Panc1 (cell line): ENCODE measurements at regions not wholly inside any gene's neighbourhood (a gene's known extent, or its start where the extent isn't known, plus 50 kb on each side); places are given as distances from the start of the nearest gene placed in this dataset.

Source experiments
- ATAC-seq: fragments of 200-7000 bp; cut with Tn5 transposase; 2 replicates; pipeline ENCODE4 v1.9.1; 2020; ENCODE audit warnings: mild to moderate bottlenecking, moderate library complexity
- BruUV-seq: library from RNA; stranded (reverse); fragments of 400-500 nt; replicated peaks from 2 replicates; lab custom pipeline; 2021; lab: Mats Ljungman, UMichigan
- CTCF ChIA-PET: fragments of 300-600 bp; sonication (Branson Sonifier 250); formaldehyde crosslinking; loops from one replicate; lab custom pipeline; 2022; ENCODE audit warnings: antibody characterized with exemption; lab: Charles Lee
- POLR2A ChIA-PET: fragments of 300-600 bp; sonication (Branson Sonifier 250); formaldehyde crosslinking; loops from one replicate; lab custom pipeline; 2022; ENCODE audit warnings: antibody characterized with exemption; lab: Charles Lee
- DNase-seq: peaks from one replicate; pipeline ENCODE4 v3.0.0-alpha.2; 2010; ENCODE audit warnings: low read depth, low spot score
- H3K27ac ChIP-seq: 2 replicates; pipeline ENCODE4 v1.5.1; 2011; ENCODE audit warnings: mild to moderate bottlenecking, low read length, inconsistent platforms
- H3K27me3 ChIP-seq: fragments of 200-500 bp; sonication (Bioruptor generic); 2 replicates; pipeline ENCODE4 v1.6.0; 2014; ENCODE audit warnings: low read length, inconsistent platforms; ENCODE audit not compliant: control insufficient read depth, insufficient read depth
- H3K36me3 ChIP-seq: fragments of 200-500 bp; sonication (Bioruptor generic); 2 replicates; pipeline ENCODE4 v1.5.1; 2014; ENCODE audit warnings: inconsistent platforms, mild to moderate bottlenecking, low read length, moderate library complexity; ENCODE audit not compliant: control insufficient read depth, insufficient read depth
- H3K4me1 ChIP-seq: 2 replicates; pipeline ENCODE4 v1.5.1; 2011; ENCODE audit warnings: inconsistent platforms, mild to moderate bottlenecking, low read length, moderate library complexity; ENCODE audit not compliant: control insufficient read depth, insufficient read depth
- H3K4me3 ChIP-seq, 2 experiments: 2 replicates each; pipeline ENCODE4 v1.5.1; 2011 to 2012; ENCODE audit warnings: low read depth in 2 of 2, low read length in 2 of 2, mild to moderate bottlenecking in 2 of 2, inconsistent platforms in 1 of 2, moderate library complexity in 1 of 2
- H3K9me3 ChIP-seq: fragments of 200-500 bp; sonication (Bioruptor generic); 2 replicates; pipeline ENCODE4 v1.5.1; 2014; ENCODE audit warnings: low read depth, mild to moderate bottlenecking, inconsistent platforms, low read length, moderate library complexity; ENCODE audit not compliant: control insufficient read depth, insufficient read depth
- POLR2AphosphoS5 ChIP-seq: IDR thresholded peaks from 2 replicates; pipeline ENCODE4 v1.6.1; 2012; ENCODE audit warnings: mild to moderate bottlenecking, low read depth, low read length, moderate library complexity
- SIN3A ChIP-seq: IDR thresholded peaks from 2 replicates; pipeline ENCODE4 v1.6.1; 2012; ENCODE audit warnings: low read depth, mild to moderate bottlenecking, low read length, moderate library complexity, borderline replicate concordance; ENCODE audit not compliant: insufficient read depth
- TCF7L2 ChIP-seq: IDR thresholded peaks from 2 replicates; pipeline ENCODE4 v1.6.1; 2011; ENCODE audit warnings: mild to moderate bottlenecking, low read depth, low read length, inconsistent platforms
- in situ Hi-C: cut with HindIII; loops from 2 replicates; pipeline ENCODE4 v1.10.0; 2016; ENCODE audit warnings: low sequenced_read_pairs, low pct_unique_long_range_greater_than_20kb
- intact Hi-C: fragments of 100-400 bp; cut with micrococcal nuclease; formaldehyde crosslinking; loops from one replicate; pipeline ENCODE4 v1.10.0; 2022; ENCODE audit not compliant: unreplicated experiment
- TF ChIP-seq, protein P1 (sequence below): fragments of 450-650 bp; IDR thresholded peaks from 2 replicates; pipeline ENCODE4 v1.5.1; 2017; ENCODE audit warnings: mild to moderate bottlenecking
- TF ChIP-seq, protein P2 (sequence below), 2 experiments: IDR thresholded peaks; 2 replicates each; pipeline ENCODE4 v1.6.1; 2011 to 2012; ENCODE audit warnings: low read depth in 2 of 2, control low read depth in 1 of 2, low read length in 1 of 2, mild to moderate bottlenecking in 1 of 2, moderate library complexity in 1 of 2; ENCODE audit not compliant: insufficient read depth in 1 of 2

DNA sequence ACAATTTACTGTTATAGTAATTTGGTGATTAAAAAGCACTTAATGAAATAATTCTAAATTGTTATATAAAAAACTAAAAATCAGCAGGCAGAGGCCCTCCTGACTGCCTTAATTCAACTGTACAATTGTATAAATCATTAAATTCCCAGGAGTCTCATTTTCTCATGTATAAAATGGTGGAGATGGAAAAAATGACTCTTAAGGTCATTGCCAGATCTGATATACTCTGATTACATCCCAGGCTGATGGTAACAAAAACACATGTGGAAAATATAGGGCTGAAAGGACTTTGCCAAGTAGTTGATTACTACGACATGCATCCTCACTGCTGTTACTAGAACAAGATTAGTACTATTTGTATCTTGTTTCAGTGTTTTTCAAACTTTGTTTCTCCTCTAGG, 1020.0 kb upstream of the SLC10A2 start:
- ChIA-PET POLR2A (no interaction called here), CTCF (no interaction called here)
- H3K4me3 ChIP-seq = no peak overlapping the region
- no peaks in the 10 kb centered on the region for H3K4me1 ChIP-seq
- TF ChIP-seq, protein P1, sequence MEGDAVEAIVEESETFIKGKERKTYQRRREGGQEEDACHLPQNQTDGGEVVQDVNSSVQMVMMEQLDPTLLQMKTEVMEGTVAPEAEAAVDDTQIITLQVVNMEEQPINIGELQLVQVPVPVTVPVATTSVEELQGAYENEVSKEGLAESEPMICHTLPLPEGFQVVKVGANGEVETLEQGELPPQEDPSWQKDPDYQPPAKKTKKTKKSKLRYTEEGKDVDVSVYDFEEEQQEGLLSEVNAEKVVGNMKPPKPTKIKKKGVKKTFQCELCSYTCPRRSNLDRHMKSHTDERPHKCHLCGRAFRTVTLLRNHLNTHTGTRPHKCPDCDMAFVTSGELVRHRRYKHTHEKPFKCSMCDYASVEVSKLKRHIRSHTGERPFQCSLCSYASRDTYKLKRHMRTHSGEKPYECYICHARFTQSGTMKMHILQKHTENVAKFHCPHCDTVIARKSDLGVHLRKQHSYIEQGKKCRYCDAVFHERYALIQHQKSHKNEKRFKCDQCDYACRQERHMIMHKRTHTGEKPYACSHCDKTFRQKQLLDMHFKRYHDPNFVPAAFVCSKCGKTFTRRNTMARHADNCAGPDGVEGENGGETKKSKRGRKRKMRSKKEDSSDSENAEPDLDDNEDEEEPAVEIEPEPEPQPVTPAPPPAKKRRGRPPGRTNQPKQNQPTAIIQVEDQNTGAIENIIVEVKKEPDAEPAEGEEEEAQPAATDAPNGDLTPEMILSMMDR = no peak
- no peak for TF ChIP-seq TCF7L2
- no peak for TF ChIP-seq SIN3A
- TF ChIP-seq, protein P2, sequence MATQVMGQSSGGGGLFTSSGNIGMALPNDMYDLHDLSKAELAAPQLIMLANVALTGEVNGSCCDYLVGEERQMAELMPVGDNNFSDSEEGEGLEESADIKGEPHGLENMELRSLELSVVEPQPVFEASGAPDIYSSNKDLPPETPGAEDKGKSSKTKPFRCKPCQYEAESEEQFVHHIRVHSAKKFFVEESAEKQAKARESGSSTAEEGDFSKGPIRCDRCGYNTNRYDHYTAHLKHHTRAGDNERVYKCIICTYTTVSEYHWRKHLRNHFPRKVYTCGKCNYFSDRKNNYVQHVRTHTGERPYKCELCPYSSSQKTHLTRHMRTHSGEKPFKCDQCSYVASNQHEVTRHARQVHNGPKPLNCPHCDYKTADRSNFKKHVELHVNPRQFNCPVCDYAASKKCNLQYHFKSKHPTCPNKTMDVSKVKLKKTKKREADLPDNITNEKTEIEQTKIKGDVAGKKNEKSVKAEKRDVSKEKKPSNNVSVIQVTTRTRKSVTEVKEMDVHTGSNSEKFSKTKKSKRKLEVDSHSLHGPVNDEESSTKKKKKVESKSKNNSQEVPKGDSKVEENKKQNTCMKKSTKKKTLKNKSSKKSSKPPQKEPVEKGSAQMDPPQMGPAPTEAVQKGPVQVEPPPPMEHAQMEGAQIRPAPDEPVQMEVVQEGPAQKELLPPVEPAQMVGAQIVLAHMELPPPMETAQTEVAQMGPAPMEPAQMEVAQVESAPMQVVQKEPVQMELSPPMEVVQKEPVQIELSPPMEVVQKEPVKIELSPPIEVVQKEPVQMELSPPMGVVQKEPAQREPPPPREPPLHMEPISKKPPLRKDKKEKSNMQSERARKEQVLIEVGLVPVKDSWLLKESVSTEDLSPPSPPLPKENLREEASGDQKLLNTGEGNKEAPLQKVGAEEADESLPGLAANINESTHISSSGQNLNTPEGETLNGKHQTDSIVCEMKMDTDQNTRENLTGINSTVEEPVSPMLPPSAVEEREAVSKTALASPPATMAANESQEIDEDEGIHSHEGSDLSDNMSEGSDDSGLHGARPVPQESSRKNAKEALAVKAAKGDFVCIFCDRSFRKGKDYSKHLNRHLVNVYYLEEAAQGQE (IDR thresholded peaks at IDR 0.05; ENCODE audit: insufficient read depth in 1 of 2, low read depth in 2 of 2, low read length in 1 of 2) = no peak
- no peak for TF ChIP-seq POLR2AphosphoS5
- no TSS peak for BruUV-seq
- DNase-seq = no peak
- no peak overlapping the region for H3K27ac ChIP-seq
- in situ Hi-C loops = no loop called here
- no peaks in the 10 kb centered on the region for H3K9me3 ChIP-seq
- no peaks in the 10 kb centered on the region for H3K36me3 ChIP-seq
- no peak for ATAC-seq
- H3K27me3 ChIP-seq = no peaks in the 10 kb centered on the region
- intact Hi-C loops = no loop called here

DNA sequence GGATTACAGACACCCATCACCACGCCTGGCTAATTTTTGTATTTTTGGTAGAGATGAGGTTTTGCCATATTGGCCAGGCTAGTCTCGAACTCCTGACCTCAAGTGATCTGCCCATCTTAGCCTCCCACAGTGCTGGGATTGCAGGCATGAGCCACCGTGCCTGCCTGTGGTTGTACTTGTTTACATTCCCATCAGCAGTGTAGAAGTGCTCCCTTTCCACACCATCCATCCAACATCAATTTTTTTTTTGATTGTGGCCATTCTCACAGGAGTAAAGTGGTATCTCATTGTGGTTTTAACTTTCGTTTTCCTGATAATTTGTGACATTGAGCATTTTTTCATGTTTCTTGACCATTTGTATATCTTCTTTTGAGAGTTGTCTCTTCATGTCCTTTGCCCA, 1019.4 kb upstream of the SLC10A2 start:
- H3K27me3 ChIP-seq = no peaks in the 10 kb centered on the region
- DNase-seq = no peak
- no peaks in the 10 kb centered on the region for H3K4me1 ChIP-seq
- no peaks in the 10 kb centered on the region for H3K36me3 ChIP-seq
- in situ Hi-C loops (no loop called here), intact Hi-C loops (no loop called here)
- ChIA-PET CTCF (no interaction called here), POLR2A (no interaction called here)
- no peaks in the 10 kb centered on the region for H3K9me3 ChIP-seq
- BruUV-seq = no TSS peak
- ATAC-seq = no peak
- TF ChIP-seq SIN3A = no peak
- no peak for TF ChIP-seq POLR2AphosphoS5
- TF ChIP-seq TCF7L2 = no peak
- TF ChIP-seq, protein P1 = no peak
- TF ChIP-seq, protein P2 (IDR thresholded peaks at IDR 0.05; ENCODE audit: insufficient read depth in 1 of 2, low read depth in 2 of 2, low read length in 1 of 2) = no peak
- no peak overlapping the region for H3K27ac ChIP-seq
- H3K4me3 ChIP-seq = no peak overlapping the region
